ENCODE measurements at regions not wholly inside any gene's neighbourhood (a gene's known extent, or its start where the extent isn't known, plus 50 kb on each side); places are given as distances from the start of the nearest gene placed in this dataset.

GRCh38 chr14:89575386-89576061 is 158.5 kb upstream of the FOXN3 start:
- Histone ChIP-seq H3K4me1 (peaks cover 74% of the 10 kb centered on the region), H3K4me3 (ENCODE audit: low read depth, low read length) (peak overlapping the region; percentile 23), H3K9ac (no peak overlapping the region), H3K36me3 (ENCODE audit: control insufficient read depth, insufficient read depth, low read length) (no peaks in the 10 kb centered on the region), H2AFZ (no peak overlapping the region), H3K9me3 (ENCODE audit: control insufficient read depth, low read length) (no peaks in the 10 kb centered on the region), H3K4me2 (ENCODE audit: low read length) (peak overlapping the region; percentile 36), H3K27me3 (ENCODE audit: control insufficient read depth, insufficient read depth, low read length) (no peaks in the 10 kb centered on the region), H3K79me2 (peaks cover 6% of the 10 kb centered on the region), H3K27ac (peak overlapping the region; percentile 86)
- TF ChIP-seq CTCF (IDR thresholded peaks at IDR 0.05) = no peak

GRCh38 chr14:89574420-89574819 is 157.4 kb upstream of the FOXN3 start:
- Histone ChIP-seq H3K36me3 (ENCODE audit: control insufficient read depth, insufficient read depth, low read length) (no peaks in the 10 kb centered on the region), H3K9ac (no peak overlapping the region), H3K27me3 (ENCODE audit: control insufficient read depth, insufficient read depth, low read length) (no peaks in the 10 kb centered on the region), H3K27ac (peak overlapping the region; percentile 86), H3K4me1 (peaks cover 78% of the 10 kb centered on the region), H2AFZ (no peak overlapping the region), H3K4me2 (ENCODE audit: low read length) (no peak overlapping the region), H3K4me3 (ENCODE audit: low read depth, low read length) (no peak overlapping the region), H3K79me2 (peaks cover 12% of the 10 kb centered on the region), H3K9me3 (ENCODE audit: control insufficient read depth, low read length) (no peaks in the 10 kb centered on the region)
- no peak for TF ChIP-seq CTCF (IDR thresholded peaks at IDR 0.05)

- Histone ChIP-seq H3K9ac (no peak overlapping the region), H3K79me2 (peaks cover 12% of the 10 kb centered on the region), H2AFZ (no peak overlapping the region), H3K36me3 (ENCODE audit: control insufficient read depth, insufficient read depth, low read length) (no peaks in the 10 kb centered on the region), H3K9me3 (ENCODE audit: control insufficient read depth, low read length) (no peaks in the 10 kb centered on the region), H3K4me3 (ENCODE audit: low read depth, low read length) (peak overlapping the region; percentile 12), H3K4me1 (peaks cover 76% of the 10 kb centered on the region), H3K4me2 (ENCODE audit: low read length) (peak overlapping the region; percentile 69), H3K27ac (peak overlapping the region; percentile 77), H3K27me3 (ENCODE audit: control insufficient read depth, insufficient read depth, low read length) (no peaks in the 10 kb centered on the region)
- no peak for TF ChIP-seq CTCF (IDR thresholded peaks at IDR 0.05)
Observed at GRCh38 chr14:89573399-89573657, 156.3 kb upstream of the FOXN3 start.

GRCh38 chr14:89572596-89573398 is 155.8 kb upstream of the FOXN3 start:
- Histone ChIP-seq H3K4me3 (ENCODE audit: low read depth, low read length) (peak overlapping the region; percentile 33), H3K9ac (no peak overlapping the region), H3K27ac (peak overlapping the region; percentile 77), H2AFZ (peak overlapping the region; percentile 23), H3K36me3 (ENCODE audit: control insufficient read depth, insufficient read depth, low read length) (no peaks in the 10 kb centered on the region), H3K4me1 (peaks cover 70% of the 10 kb centered on the region), H3K79me2 (peaks cover 12% of the 10 kb centered on the region), H3K4me2 (ENCODE audit: low read length) (peak overlapping the region; percentile 69), H3K27me3 (ENCODE audit: control insufficient read depth, insufficient read depth, low read length) (no peaks in the 10 kb centered on the region), H3K9me3 (ENCODE audit: control insufficient read depth, low read length) (no peaks in the 10 kb centered on the region)
- no peak for TF ChIP-seq CTCF (IDR thresholded peaks at IDR 0.05)
